BJ (cell line): ENCODE measurements at regions not wholly inside any gene's neighbourhood (a gene's known extent, or its start where the extent isn't known, plus 50 kb on each side); places are given as distances from the start of the nearest gene placed in this dataset.
A peak's percentile ranks its signal among the peaks of the same experiment; 100 is the strongest.

Source experiments
- CTCF ChIA-PET: fragments of 350-600 bp; formaldehyde crosslinking; extraction: SDS; loops from one replicate; lab custom pipeline; 2021; ENCODE audit warnings: antibody characterized with exemption, inconsistent platforms; lab: Yijun Ruan, JAX
- POLR2A ChIA-PET: fragments of 300-600 bp; sonication (Branson Sonifier 250); formaldehyde crosslinking; extraction: SDS; loops from one replicate; lab custom pipeline; 2021; ENCODE audit warnings: antibody characterized with exemption; lab: Charles Lee
- DNase-seq: peaks from one replicate; pipeline ENCODE4 v3.0.0-alpha.2; 2011; ENCODE audit warnings: low read depth
- H3K27me3 ChIP-seq: 2 replicates; pipeline ENCODE4 v1.6.0; 2011; ENCODE audit warnings: low read length; ENCODE audit not compliant: control insufficient read depth, insufficient read depth
- H3K36me3 ChIP-seq: 2 replicates; pipeline ENCODE4 v1.5.1; 2011; ENCODE audit warnings: low read length; ENCODE audit not compliant: control insufficient read depth, insufficient read depth
- H3K4me3 ChIP-seq: 2 replicates; pipeline ENCODE4 v1.5.1; 2011; ENCODE audit warnings: low read depth, mild to moderate bottlenecking, control low read depth, low read length
- TF ChIP-seq, protein P1 (sequence below): IDR thresholded peaks from 2 replicates; pipeline ENCODE4 v1.5.1; 2011; ENCODE audit warnings: low read depth, mild to moderate bottlenecking, control low read depth, inconsistent platforms, low read length, moderate library complexity; ENCODE audit not compliant: insufficient read depth

DNA sequence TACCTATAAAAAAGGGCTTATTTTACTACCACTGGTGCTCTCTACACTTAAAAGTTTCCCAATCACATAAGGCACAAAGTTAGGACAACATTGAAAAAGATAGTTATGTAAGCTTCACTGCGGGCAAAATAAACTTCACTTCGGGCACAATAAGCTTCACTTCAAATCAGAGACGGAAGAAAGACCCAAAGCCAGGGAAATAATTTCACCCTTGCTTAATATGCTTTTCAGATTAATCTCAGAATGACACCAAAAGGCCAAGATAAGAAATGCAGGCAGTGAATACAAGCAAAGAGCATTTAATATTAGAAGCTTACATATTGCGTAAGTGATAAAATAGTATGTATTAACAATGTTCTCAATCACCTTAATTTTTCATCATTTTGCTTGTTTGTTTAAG lies 444.2 kb downstream of the SETD4 start:
- ChIA-PET POLR2A (interaction anchor here (0.6 kb wide), 1 partner anchor 358 kb away, joined by 4 read pairs; no protein-coding TSS in a partner anchor), CTCF (interaction anchor here (0.8 to 1.8 kb wide), 6 partner anchors 11 to 223 kb away, joined by 3 to 10 read pairs (median 4); no protein-coding TSS in a partner anchor)
- TF ChIP-seq, protein P1, sequence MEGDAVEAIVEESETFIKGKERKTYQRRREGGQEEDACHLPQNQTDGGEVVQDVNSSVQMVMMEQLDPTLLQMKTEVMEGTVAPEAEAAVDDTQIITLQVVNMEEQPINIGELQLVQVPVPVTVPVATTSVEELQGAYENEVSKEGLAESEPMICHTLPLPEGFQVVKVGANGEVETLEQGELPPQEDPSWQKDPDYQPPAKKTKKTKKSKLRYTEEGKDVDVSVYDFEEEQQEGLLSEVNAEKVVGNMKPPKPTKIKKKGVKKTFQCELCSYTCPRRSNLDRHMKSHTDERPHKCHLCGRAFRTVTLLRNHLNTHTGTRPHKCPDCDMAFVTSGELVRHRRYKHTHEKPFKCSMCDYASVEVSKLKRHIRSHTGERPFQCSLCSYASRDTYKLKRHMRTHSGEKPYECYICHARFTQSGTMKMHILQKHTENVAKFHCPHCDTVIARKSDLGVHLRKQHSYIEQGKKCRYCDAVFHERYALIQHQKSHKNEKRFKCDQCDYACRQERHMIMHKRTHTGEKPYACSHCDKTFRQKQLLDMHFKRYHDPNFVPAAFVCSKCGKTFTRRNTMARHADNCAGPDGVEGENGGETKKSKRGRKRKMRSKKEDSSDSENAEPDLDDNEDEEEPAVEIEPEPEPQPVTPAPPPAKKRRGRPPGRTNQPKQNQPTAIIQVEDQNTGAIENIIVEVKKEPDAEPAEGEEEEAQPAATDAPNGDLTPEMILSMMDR: peak; percentile 51
- peak; percentile 47 for DNase-seq
- H3K4me3 ChIP-seq: no peak overlapping the region
- no peaks in the 10 kb centered on the region for H3K36me3 ChIP-seq
- no peaks in the 10 kb centered on the region for H3K27me3 ChIP-seq

DNA sequence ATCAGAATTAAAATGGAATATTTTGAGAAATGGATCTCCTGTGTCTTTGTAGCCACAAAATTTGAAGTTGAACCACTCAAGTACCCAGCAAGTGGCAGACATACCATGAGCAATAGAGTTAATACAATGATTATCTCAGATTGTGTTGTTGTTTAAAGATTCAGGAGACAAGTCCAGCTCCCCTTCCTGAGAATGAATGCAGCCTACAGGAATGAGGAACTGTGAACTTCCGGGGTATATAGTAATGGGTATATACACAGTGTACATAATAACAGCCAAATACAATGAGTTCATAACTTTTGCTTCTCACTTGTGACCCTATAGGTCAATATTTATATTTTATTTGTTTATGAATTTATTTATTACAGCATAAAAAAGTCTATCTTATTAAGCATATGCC lies 445.0 kb downstream of the SETD4 start:
- no peak for DNase-seq
- H3K27me3 ChIP-seq: no peaks in the 10 kb centered on the region
- H3K4me3 ChIP-seq: no peak overlapping the region
- POLR2A ChIA-PET: no interaction called here
- CTCF ChIA-PET: interaction anchor here (0.8 to 1.2 kb wide), 4 partner anchors 14 to 224 kb away, joined by 3 to 5 read pairs (median 3); no protein-coding TSS in a partner anchor
- no peaks in the 10 kb centered on the region for H3K36me3 ChIP-seq
- TF ChIP-seq, protein P1: no peak

DNA sequence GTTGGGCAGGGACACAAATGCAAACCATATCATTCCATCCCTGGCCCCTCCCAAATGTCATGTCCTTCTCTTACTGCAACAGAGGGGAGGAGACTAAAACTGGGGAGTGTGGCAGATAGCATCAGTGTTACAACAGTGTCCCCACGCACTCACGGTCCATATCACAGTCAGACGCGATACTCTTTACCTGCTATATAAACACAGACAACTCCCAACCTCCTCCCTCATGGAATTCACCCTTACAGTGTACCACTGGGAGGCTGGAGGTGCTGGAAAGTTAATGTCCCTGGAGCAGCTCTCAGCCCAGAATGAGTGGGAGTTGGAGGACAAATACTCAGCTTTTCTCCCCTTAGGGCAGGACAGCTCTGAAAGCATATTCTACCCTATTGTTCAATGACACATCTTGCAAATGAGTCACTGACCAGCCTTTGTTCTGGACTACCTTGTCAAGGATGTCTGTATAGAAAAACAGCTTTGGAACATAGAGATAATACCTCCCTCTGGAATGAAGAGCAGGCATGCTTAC lies 445.9 kb downstream of the SETD4 start:
- ChIA-PET CTCF (interaction anchor here (0.9 to 1.3 kb wide), 3 partner anchors 15 to 225 kb away, joined by 3 read pairs; no protein-coding TSS in a partner anchor), POLR2A (no interaction called here)
- DNase-seq: no peak
- Histone ChIP-seq H3K36me3 (no peaks in the 10 kb centered on the region), H3K27me3 (no peaks in the 10 kb centered on the region), H3K4me3 (no peak overlapping the region)
- TF ChIP-seq, protein P1: no peak

DNA sequence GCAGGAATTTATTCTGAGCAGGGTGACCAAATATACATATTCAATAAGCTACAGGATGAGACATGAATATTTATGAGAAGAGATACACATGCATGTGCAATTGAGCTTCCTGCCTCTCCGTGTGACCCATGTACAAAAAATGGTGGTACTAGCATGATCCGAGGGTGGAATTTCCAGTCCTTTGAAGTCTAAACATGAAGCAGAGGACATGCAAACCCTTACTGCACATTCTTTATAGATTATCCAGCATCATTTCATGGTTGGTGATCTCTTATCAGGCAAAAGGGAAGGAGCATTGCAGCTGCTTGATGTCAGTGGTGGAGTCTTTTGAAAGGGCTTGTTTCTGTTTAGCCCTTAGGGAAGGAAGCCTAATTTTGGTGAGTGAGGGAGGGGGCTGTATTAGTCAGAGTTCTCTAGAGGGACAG lies 448.6 kb downstream of the SETD4 start:
- no peak for DNase-seq
- POLR2A ChIA-PET: interaction anchor here (0.6 kb wide), 1 partner anchor 239 kb away, joined by 4 read pairs; no protein-coding TSS in a partner anchor

DNA sequence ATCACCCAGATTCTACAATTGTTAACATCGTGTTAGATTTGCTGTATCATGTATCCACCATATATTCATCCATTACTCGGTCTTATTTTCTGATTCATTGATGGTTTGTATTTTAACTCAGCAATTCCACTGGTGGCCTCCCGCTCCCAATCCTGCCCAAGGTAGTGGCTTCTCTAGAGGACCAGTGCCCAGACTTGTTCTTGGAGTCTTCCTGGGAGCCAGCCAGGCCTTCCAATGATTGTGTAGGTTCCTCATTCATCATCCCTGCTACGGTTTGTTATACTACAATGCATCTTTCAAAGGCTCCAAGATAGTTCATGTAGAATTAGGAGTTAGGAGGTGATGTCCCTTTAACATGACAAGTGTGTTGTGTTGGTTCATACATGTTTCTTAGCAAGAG lies 451.1 kb downstream of the SETD4 start:
- H3K27me3 ChIP-seq: no peaks in the 10 kb centered on the region
- POLR2A ChIA-PET: no interaction called here
- H3K4me3 ChIP-seq: no peak overlapping the region
- H3K36me3 ChIP-seq: no peaks in the 10 kb centered on the region
- TF ChIP-seq, protein P1: no peak
- no peak for DNase-seq
- CTCF ChIA-PET: interaction anchor here (1.3 kb wide), 1 partner anchor 44 kb away, joined by 4 read pairs; no protein-coding TSS in a partner anchor

More for the DNA sequence above, 448.6 kb downstream of the SETD4 start:
- Histone ChIP-seq H3K36me3 (no peaks in the 10 kb centered on the region), H3K4me3 (no peak overlapping the region), H3K27me3 (no peaks in the 10 kb centered on the region)
- TF ChIP-seq, protein P1: no peak
- CTCF ChIA-PET: interaction anchor here (0.7 to 1.3 kb wide), 2 partner anchors 14 to 564 kb away, joined by 3 read pairs; no protein-coding TSS in a partner anchor
